ENCODE measurements at regions not wholly inside any gene's neighbourhood (a gene's known extent, or its start where the extent isn't known, plus 50 kb on each side); places are given as distances from the start of the nearest gene placed in this dataset.

GRCh38 chr16:5446623-5447240 is 349.1 kb upstream of the EEF2KMT start:
- Histone ChIP-seq H3K36me3 (no peaks in the 10 kb centered on the region), H3K9me3 (no peaks in the 10 kb centered on the region), H3K4me3 (no peak overlapping the region), H3K27ac (no peak overlapping the region), H3K9ac (ENCODE audit: low read depth in 2 of 2, low read length in 2 of 2) (no peak overlapping the region), H3K4me1 (no peaks in the 10 kb centered on the region), H3K27me3 (no peaks in the 10 kb centered on the region)
- intact Hi-C loops (cut with DNase I) = no loop called here
- no peak for TF ChIP-seq CTCF (IDR thresholded peaks at IDR 0.05)
- DNase-seq = no peak

GRCh38 chr16:5444189-5444588 is 346.6 kb upstream of the EEF2KMT start:
- no peaks in the 10 kb centered on the region for H3K9me3 ChIP-seq
- H3K4me3 ChIP-seq = no peak overlapping the region
- H3K36me3 ChIP-seq = no peaks in the 10 kb centered on the region
- H3K27ac ChIP-seq = no peak overlapping the region
- no peaks in the 10 kb centered on the region for H3K27me3 ChIP-seq
- DNase-seq = no peak
- no peaks in the 10 kb centered on the region for H3K4me1 ChIP-seq
- intact Hi-C loops (cut with DNase I) = no loop called here
- no peak overlapping the region for H3K9ac ChIP-seq (ENCODE audit: low read depth in 2 of 2, low read length in 2 of 2)
- no peak for TF ChIP-seq CTCF (IDR thresholded peaks at IDR 0.05)

GRCh38 chr16:5442986-5443385 is 345.4 kb upstream of the EEF2KMT start:
- no peak for TF ChIP-seq CTCF (IDR thresholded peaks at IDR 0.05)
- Histone ChIP-seq H3K27ac (no peak overlapping the region), H3K4me3 (no peak overlapping the region), H3K4me1 (no peaks in the 10 kb centered on the region), H3K9me3 (no peaks in the 10 kb centered on the region), H3K9ac (ENCODE audit: low read depth in 2 of 2, low read length in 2 of 2) (no peak overlapping the region), H3K36me3 (no peaks in the 10 kb centered on the region), H3K27me3 (no peaks in the 10 kb centered on the region)
- DNase-seq = no peak
- intact Hi-C loops (cut with DNase I) = no loop called here

- intact Hi-C loops (cut with DNase I) = no loop called here
- no peaks in the 10 kb centered on the region for H3K9me3 ChIP-seq
- H3K4me3 ChIP-seq = no peak overlapping the region
- DNase-seq = no peak
- no peaks in the 10 kb centered on the region for H3K36me3 ChIP-seq
- no peaks in the 10 kb centered on the region for H3K4me1 ChIP-seq
- no peaks in the 10 kb centered on the region for H3K27me3 ChIP-seq
- TF ChIP-seq CTCF (IDR thresholded peaks at IDR 0.05) = no peak
- no peak overlapping the region for H3K9ac ChIP-seq (ENCODE audit: low read depth in 2 of 2, low read length in 2 of 2)
- H3K27ac ChIP-seq = no peak overlapping the region
Observed at GRCh38 chr16:5442054-5442453, 344.5 kb upstream of the EEF2KMT start.

GRCh38 chr16:5438591-5438990 is 341.0 kb upstream of the EEF2KMT start:
- TF ChIP-seq CTCF (IDR thresholded peaks at IDR 0.05) = no peak
- no peak for DNase-seq
- H3K27ac ChIP-seq = no peak overlapping the region
- no peak overlapping the region for H3K9ac ChIP-seq (ENCODE audit: low read depth in 2 of 2, low read length in 2 of 2)
- H3K27me3 ChIP-seq = no peaks in the 10 kb centered on the region
- intact Hi-C loops (cut with DNase I) = no loop called here
- no peaks in the 10 kb centered on the region for H3K9me3 ChIP-seq
- H3K36me3 ChIP-seq = no peaks in the 10 kb centered on the region
- no peak overlapping the region for H3K4me3 ChIP-seq
- no peaks in the 10 kb centered on the region for H3K4me1 ChIP-seq

Data from colonic mucosa (tissue), 4 donors.